Neural crest cell (in vitro differentiated cells): ENCODE measurements at regions not wholly inside any gene's neighbourhood (a gene's known extent, or its start where the extent isn't known, plus 50 kb on each side); places are given as distances from the start of the nearest gene placed in this dataset.

Experiments used
- DNase-seq: peaks from one replicate; pipeline ENCODE4 v3.0.0; 2021; ENCODE audit warnings: low read depth, mixed read lengths, low spot score
- H3K27ac Mint-ChIP-seq: one replicate; pipeline ENCODE4 v1.8.0; 2021; ENCODE audit warnings: mild to moderate bottlenecking, mixed read lengths; ENCODE audit not compliant: unreplicated experiment
- H3K27me3 Mint-ChIP-seq: 2 replicates; pipeline ENCODE4 v1.8.0; 2021; ENCODE audit warnings: low read depth, mild to moderate bottlenecking, mixed read lengths
- H3K36me3 Mint-ChIP-seq: 2 replicates; pipeline ENCODE4 v1.8.0; 2021; ENCODE audit warnings: low read depth, mild to moderate bottlenecking, mixed read lengths
- H3K4me1 Mint-ChIP-seq: 2 replicates; pipeline ENCODE4 v1.8.0; 2021; ENCODE audit warnings: mixed read lengths
- H3K4me3 Mint-ChIP-seq: one replicate; pipeline ENCODE4 v1.8.0; 2021; ENCODE audit warnings: mild to moderate bottlenecking, mixed read lengths
- H3K9me3 Mint-ChIP-seq: 2 replicates; pipeline ENCODE4 v1.8.0; 2021; ENCODE audit warnings: mixed read lengths
- TF ChIP-seq, protein P1 (sequence below): fragments of 200-600 bp; sonication (generic); conservative IDR thresholded peaks from 2 replicates; pipeline ENCODE4 v1.5.0; 2021; ENCODE audit warnings: antibody characterized with exemption, mild to moderate bottlenecking

DNA sequence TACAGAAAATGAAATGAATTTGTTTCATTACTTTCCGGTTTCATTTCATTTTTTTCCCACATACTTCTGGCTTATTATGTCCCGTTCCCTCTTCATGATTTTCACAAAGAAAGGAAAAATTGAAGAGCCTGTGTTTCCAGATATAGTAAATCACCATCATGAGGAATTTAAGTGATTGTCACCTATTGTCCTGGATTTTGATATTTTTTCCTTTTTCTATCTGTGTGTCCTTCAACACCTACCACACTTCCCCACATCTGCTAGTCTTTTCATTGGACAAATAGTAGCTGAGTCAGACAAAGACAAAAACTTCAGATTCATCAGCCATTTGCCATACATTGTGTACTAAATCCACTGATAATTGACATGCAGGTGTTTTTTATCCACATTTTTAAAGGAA is 258.2 kb upstream of the HSF2 start:
- H3K27ac Mint-ChIP-seq = no peak overlapping the region
- no peaks in the 10 kb centered on the region for H3K27me3 Mint-ChIP-seq
- H3K4me1 Mint-ChIP-seq = peaks cover 4% of the 10 kb centered on the region
- H3K9me3 Mint-ChIP-seq = no peaks in the 10 kb centered on the region
- H3K4me3 Mint-ChIP-seq = no peak overlapping the region
- TF ChIP-seq, protein P1, sequence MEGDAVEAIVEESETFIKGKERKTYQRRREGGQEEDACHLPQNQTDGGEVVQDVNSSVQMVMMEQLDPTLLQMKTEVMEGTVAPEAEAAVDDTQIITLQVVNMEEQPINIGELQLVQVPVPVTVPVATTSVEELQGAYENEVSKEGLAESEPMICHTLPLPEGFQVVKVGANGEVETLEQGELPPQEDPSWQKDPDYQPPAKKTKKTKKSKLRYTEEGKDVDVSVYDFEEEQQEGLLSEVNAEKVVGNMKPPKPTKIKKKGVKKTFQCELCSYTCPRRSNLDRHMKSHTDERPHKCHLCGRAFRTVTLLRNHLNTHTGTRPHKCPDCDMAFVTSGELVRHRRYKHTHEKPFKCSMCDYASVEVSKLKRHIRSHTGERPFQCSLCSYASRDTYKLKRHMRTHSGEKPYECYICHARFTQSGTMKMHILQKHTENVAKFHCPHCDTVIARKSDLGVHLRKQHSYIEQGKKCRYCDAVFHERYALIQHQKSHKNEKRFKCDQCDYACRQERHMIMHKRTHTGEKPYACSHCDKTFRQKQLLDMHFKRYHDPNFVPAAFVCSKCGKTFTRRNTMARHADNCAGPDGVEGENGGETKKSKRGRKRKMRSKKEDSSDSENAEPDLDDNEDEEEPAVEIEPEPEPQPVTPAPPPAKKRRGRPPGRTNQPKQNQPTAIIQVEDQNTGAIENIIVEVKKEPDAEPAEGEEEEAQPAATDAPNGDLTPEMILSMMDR = no peak
- H3K36me3 Mint-ChIP-seq = no peaks in the 10 kb centered on the region
- DNase-seq = no peak

- Mint-ChIP-seq H3K9me3 (no peaks in the 10 kb centered on the region), H3K4me1 (peaks cover 4% of the 10 kb centered on the region), H3K36me3 (no peaks in the 10 kb centered on the region), H3K4me3 (no peak overlapping the region), H3K27me3 (no peaks in the 10 kb centered on the region), H3K27ac (no peak overlapping the region)
- TF ChIP-seq, protein P1 = no peak
- DNase-seq = no peak
These were observed 255.4 kb upstream of the HSF2 start for GRCh38 chr6:122143813-122144601.

DNA sequence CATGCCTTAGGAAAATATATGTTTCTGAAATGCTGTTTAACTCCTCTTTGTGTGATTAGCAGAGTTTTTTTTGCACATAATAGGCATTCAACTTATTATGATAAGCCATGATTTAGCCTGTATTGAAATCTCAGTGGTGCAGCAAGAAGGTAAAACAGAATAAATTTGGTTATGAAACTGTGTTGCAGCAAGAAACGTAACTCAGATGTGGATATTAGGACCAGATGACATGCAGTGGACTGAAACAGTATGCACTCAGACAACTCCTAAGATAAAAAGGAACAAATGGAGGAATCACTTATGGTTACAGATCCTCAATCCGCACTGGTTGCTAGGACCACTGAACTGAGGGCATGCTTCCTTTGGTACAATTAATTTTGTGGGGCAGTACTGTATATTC is 254.2 kb upstream of the HSF2 start:
- no peak overlapping the region for H3K27ac Mint-ChIP-seq
- no peaks in the 10 kb centered on the region for H3K27me3 Mint-ChIP-seq
- H3K4me3 Mint-ChIP-seq = no peak overlapping the region
- no peaks in the 10 kb centered on the region for H3K9me3 Mint-ChIP-seq
- H3K36me3 Mint-ChIP-seq = no peaks in the 10 kb centered on the region
- TF ChIP-seq, protein P1 = no peak
- peaks cover 4% of the 10 kb centered on the region for H3K4me1 Mint-ChIP-seq
- DNase-seq = no peak

DNA sequence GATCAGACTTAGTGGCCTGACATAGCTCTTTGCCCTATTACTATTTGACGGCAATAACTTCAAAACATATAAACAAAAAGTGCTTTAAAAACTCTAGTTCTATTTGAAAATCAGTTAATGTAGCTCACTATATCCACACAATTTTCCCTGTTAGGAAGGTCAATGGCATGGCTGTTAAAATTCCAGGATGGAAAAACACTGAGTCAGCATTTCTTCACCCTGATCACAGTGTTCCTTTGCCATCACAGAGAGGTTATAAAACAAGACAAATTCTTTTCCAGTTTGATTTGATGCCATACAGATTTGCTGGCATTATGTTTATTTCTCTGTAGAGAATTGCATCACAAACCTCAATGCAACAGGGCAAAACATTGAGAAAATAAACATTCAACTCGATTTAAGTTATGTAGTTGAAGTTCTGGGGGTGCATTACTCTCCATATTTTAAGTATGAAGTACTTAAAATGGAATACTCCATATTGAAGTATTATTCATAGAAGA is 253.7 kb upstream of the HSF2 start:
- Mint-ChIP-seq H3K9me3 (no peaks in the 10 kb centered on the region), H3K27me3 (no peaks in the 10 kb centered on the region), H3K4me1 (peaks cover 4% of the 10 kb centered on the region), H3K4me3 (no peak overlapping the region), H3K36me3 (no peaks in the 10 kb centered on the region), H3K27ac (no peak overlapping the region)
- DNase-seq = no peak
- TF ChIP-seq, protein P1 = no peak

GRCh38 chr6:122147291-122147690 is 252.2 kb upstream of the HSF2 start:
- Mint-ChIP-seq H3K4me1 (peaks cover 6% of the 10 kb centered on the region), H3K27me3 (no peaks in the 10 kb centered on the region), H3K27ac (no peak overlapping the region), H3K36me3 (no peaks in the 10 kb centered on the region), H3K4me3 (no peak overlapping the region), H3K9me3 (no peaks in the 10 kb centered on the region)
- no peak for DNase-seq
- TF ChIP-seq, protein P1 = no peak
